ENCODE measurements at regions not wholly inside any gene's neighbourhood (a gene's known extent, or its start where the extent isn't known, plus 50 kb on each side); places are given as distances from the start of the nearest gene placed in this dataset.

DNA sequence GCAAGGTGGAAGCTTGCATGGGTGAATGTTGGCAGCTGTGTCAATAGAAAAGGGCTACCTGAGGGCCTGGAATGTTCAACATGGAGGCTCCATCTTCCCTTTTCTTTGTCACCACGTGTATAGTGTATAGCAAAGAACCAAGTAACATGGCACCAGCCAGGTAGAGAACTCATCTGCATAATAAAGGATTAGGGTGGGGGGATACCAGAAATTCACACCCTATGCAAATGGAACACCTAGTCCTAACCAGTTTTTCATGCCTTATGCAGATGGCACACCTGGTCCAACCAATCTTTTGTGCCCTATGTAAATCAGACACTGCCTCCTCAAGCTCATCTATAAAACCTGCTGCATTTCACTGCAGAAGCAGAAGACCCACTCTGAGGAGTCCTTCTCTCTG lies 169.6 kb upstream of the GLRA2 start:
- no peak for TF ChIP-seq CTCF (IDR thresholded peaks at IDR 0.05; ENCODE audit: insufficient read depth, low read length, missing control alignments)
- CTCF ChIA-PET, result no interaction called here
- no peak overlapping the region for H3K4me3 ChIP-seq (ENCODE audit: low read depth, low read length)
- no peak for DNase-seq (ENCODE audit: low read depth, low spot score)
- POLR2A ChIA-PET, result no interaction called here

DNA sequence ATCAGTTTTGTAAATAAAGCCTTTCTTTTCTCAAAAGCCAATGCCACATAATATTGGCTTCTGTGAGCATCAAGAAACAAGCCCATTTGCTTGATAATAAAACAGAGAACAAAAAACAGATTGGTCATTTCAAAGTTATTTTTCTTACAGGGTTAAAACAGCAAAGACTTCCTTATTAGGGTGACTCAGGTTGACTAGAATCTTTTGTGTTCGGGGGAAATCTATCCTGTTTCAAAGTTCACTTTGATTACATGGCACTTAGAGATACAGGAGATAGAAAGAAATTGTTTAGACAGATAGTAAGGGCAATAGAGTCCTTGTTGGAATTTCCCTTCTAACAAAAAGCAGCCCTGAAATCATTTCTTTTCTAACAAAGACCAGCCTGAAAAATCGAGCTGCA lies 170.0 kb upstream of the GLRA2 start:
- POLR2A ChIA-PET, result no interaction called here
- CTCF ChIA-PET, result no interaction called here
- H3K4me3 ChIP-seq (ENCODE audit: low read depth, low read length), result no peak overlapping the region
- DNase-seq (ENCODE audit: low read depth, low spot score), result no peak
- no peak for TF ChIP-seq CTCF (IDR thresholded peaks at IDR 0.05; ENCODE audit: insufficient read depth, low read length, missing control alignments)

- DNase-seq (ENCODE audit: low read depth, low spot score), result no peak
- TF ChIP-seq CTCF (IDR thresholded peaks at IDR 0.05; ENCODE audit: insufficient read depth, low read length, missing control alignments), result no peak
- ChIA-PET POLR2A (no interaction called here), CTCF (no interaction called here)
- H3K4me3 ChIP-seq (ENCODE audit: low read depth, low read length), result no peak overlapping the region
These were observed 172.0 kb upstream of the GLRA2 start for GRCh38 chrX:14357314-14357713.

DNA sequence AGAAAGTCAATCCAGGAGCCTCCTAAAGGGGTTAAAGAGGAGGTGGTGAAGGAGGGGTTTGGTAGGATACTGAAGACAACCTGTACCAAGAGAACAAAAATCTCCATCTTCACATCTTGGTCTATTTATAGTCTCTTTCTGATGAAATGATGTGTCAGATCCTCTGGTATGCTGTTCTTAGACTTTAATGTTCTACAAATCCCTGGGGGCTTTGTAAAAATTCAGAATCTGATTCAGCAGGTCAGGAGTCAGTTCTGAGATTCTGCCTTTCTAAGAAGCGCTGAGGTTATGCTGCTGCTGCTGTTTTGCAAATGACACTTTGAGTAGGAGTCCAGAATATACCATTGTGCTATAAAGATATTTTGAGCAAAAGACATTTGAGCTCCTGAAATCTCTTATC lies 172.9 kb upstream of the GLRA2 start:
- POLR2A ChIA-PET, result no interaction called here
- CTCF ChIA-PET, result no interaction called here
- TF ChIP-seq CTCF (IDR thresholded peaks at IDR 0.05; ENCODE audit: insufficient read depth, low read length, missing control alignments), result no peak
- no peak overlapping the region for H3K4me3 ChIP-seq (ENCODE audit: low read depth, low read length)
- no peak for DNase-seq (ENCODE audit: low read depth, low spot score)

- TF ChIP-seq CTCF (IDR thresholded peaks at IDR 0.05; ENCODE audit: insufficient read depth, low read length, missing control alignments), result no peak
- POLR2A ChIA-PET, result interaction anchor here (0.6 kb wide), 1 partner anchor 567 kb away, joined by 3 read pairs; no protein-coding TSS in a partner anchor
- no peak for DNase-seq (ENCODE audit: low read depth, low spot score)
- no peak overlapping the region for H3K4me3 ChIP-seq (ENCODE audit: low read depth, low read length)
- CTCF ChIA-PET, result no interaction called here
These were observed 173.8 kb upstream of the GLRA2 start for GRCh38 chrX:14355556-14355955.

GRCh38 chrX:14354521-14354920 lies 174.8 kb upstream of the GLRA2 start:
- POLR2A ChIA-PET, result no interaction called here
- CTCF ChIA-PET, result no interaction called here
- DNase-seq (ENCODE audit: low read depth, low spot score), result no peak
- no peak for TF ChIP-seq CTCF (IDR thresholded peaks at IDR 0.05; ENCODE audit: insufficient read depth, low read length, missing control alignments)
- H3K4me3 ChIP-seq (ENCODE audit: low read depth, low read length), result no peak overlapping the region
